ENCODE measurements at regions not wholly inside any gene's neighbourhood (a gene's known extent, or its start where the extent isn't known, plus 50 kb on each side); places are given as distances from the start of the nearest gene placed in this dataset.
"Not testable (repeated sequence)": the region's sequence is repeated elsewhere in the genome, so short reads cannot be mapped to it uniquely, and the experiment has no call there.

GRCh38 chr10:42987121-42987541 is 89.7 kb upstream of the RET start:
- DNase-seq (ENCODE audit: low read depth): no peak

GRCh38 chr10:42987575-42987974 is 89.3 kb upstream of the RET start:
- DNase-seq (ENCODE audit: low read depth): no peak

- no peak for DNase-seq (ENCODE audit: low read depth)
Measured at GRCh38 chr10:42988069-42988468, 88.8 kb upstream of the RET start.

GRCh38 chr10:42988517-42989395 is 88.1 kb upstream of the RET start:
- no peak for DNase-seq (ENCODE audit: low read depth)

- DNase-seq (ENCODE audit: low read depth): no peak
Measured at GRCh38 chr10:42989481-42989921, 87.4 kb upstream of the RET start.

GRCh38 chr10:42990016-42990720 is 86.7 kb upstream of the RET start:
- DNase-seq (ENCODE audit: low read depth): no peak

GRCh38 chr10:42990721-42991441 is 86.0 kb upstream of the RET start:
- no peak for DNase-seq (ENCODE audit: low read depth)

GRCh38 chr10:42991442-42992098 is 85.3 kb upstream of the RET start:
- DNase-seq (ENCODE audit: low read depth): no peak

GRCh38 chr10:42992156-42992956 is 84.5 kb upstream of the RET start:
- DNase-seq (ENCODE audit: low read depth): no peak

- DNase-seq (ENCODE audit: low read depth): no peak
Measured at GRCh38 chr10:42992957-42993390, 83.9 kb upstream of the RET start.

GRCh38 chr10:42994909-42995308 is 82.0 kb upstream of the RET start:
- DNase-seq (ENCODE audit: low read depth): not testable (repeated sequence)

GRCh38 chr10:42995537-42995936 is 81.3 kb upstream of the RET start:
- DNase-seq (ENCODE audit: low read depth): no peak

GRCh38 chr10:42996588-42996987 is 80.3 kb upstream of the RET start:
- no peak for DNase-seq (ENCODE audit: low read depth)

- no peak for DNase-seq (ENCODE audit: low read depth)
Measured at GRCh38 chr10:42997151-42997848, 79.6 kb upstream of the RET start.

GRCh38 chr10:42997849-42998165 is 79.1 kb upstream of the RET start:
- no peak for DNase-seq (ENCODE audit: low read depth)

GRCh38 chr10:42998481-42999384 is 78.1 kb upstream of the RET start:
- DNase-seq (ENCODE audit: low read depth): no peak

- no peak for DNase-seq (ENCODE audit: low read depth)
Measured at GRCh38 chr10:42999385-43000020, 77.4 kb upstream of the RET start.

- no peak for DNase-seq (ENCODE audit: low read depth)
Measured at GRCh38 chr10:43000021-43000411, 76.9 kb upstream of the RET start.

Data from HS-27A (cell line).